ENCODE measurements at regions not wholly inside any gene's neighbourhood (a gene's known extent, or its start where the extent isn't known, plus 50 kb on each side); places are given as distances from the start of the nearest gene placed in this dataset.

DNA sequence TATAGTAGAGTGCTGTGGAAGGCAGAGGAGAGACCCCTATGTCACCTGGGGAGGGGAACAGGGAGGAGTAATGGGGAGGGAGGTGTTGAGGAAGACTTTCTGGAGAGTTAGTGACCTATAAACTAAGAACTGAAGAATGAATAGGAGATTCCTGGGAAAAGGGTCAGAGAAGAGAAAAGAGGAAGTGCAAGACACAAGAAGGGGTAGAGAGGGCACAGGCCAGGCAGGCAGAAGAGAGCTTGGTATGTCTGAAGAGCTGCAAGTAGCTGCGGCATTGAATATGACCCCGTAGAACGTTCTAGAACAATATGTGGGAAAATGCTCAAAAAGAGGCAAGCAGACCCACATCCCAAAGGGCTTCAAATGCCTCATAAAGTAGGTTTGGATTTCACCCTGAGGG is 361.2 kb downstream of the PRDM2 start:
- TF ChIP-seq, protein P1, sequence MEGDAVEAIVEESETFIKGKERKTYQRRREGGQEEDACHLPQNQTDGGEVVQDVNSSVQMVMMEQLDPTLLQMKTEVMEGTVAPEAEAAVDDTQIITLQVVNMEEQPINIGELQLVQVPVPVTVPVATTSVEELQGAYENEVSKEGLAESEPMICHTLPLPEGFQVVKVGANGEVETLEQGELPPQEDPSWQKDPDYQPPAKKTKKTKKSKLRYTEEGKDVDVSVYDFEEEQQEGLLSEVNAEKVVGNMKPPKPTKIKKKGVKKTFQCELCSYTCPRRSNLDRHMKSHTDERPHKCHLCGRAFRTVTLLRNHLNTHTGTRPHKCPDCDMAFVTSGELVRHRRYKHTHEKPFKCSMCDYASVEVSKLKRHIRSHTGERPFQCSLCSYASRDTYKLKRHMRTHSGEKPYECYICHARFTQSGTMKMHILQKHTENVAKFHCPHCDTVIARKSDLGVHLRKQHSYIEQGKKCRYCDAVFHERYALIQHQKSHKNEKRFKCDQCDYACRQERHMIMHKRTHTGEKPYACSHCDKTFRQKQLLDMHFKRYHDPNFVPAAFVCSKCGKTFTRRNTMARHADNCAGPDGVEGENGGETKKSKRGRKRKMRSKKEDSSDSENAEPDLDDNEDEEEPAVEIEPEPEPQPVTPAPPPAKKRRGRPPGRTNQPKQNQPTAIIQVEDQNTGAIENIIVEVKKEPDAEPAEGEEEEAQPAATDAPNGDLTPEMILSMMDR (IDR thresholded peaks at IDR 0.05; ENCODE audit: insufficient read depth, low read length), result no peak
- no peak for TF ChIP-seq GABPA (IDR thresholded peaks at IDR 0.05; ENCODE audit: low read depth)
- no peak for TF ChIP-seq POLR2AphosphoS5 (IDR thresholded peaks at IDR 0.05; ENCODE audit: low read depth)
